ENCODE measurements at regions not wholly inside any gene's neighbourhood (a gene's known extent, or its start where the extent isn't known, plus 50 kb on each side); places are given as distances from the start of the nearest gene placed in this dataset.
"Not testable (repeated sequence)": the region's sequence is repeated elsewhere in the genome, so short reads cannot be mapped to it uniquely, and the experiment has no call there.

GRCh38 chr14:28635816-28636215 is 130.8 kb upstream of the FOXG1 start:
- 53 to 63% methylated on average over 2 of the region's 2 CpGs for WGBS, 2 donors
- H3K36me3 ChIP-seq (ENCODE audit: control insufficient read depth in 2 of 2, insufficient read depth in 2 of 2, low read length in 1 of 2); H3K9me3 ChIP-seq (ENCODE audit: control insufficient read depth in 2 of 2, insufficient read depth in 1 of 2, low read depth in 1 of 2, low read length in 1 of 2); H3K27me3 ChIP-seq (ENCODE audit: control insufficient read depth in 1 of 2, insufficient read depth in 2 of 2, low read length in 2 of 2); H3K27ac ChIP-seq (ENCODE audit: low read depth in 2 of 2, low read length in 1 of 2); H3K4me3 ChIP-seq (ENCODE audit: low read depth in 1 of 2, low read length in 2 of 2); H3K4me1 ChIP-seq (ENCODE audit: control insufficient read depth in 2 of 2, insufficient read depth in 2 of 2, low read length in 1 of 2): not testable (repeated sequence)

GRCh38 chr14:28641189-28641588 is 125.4 kb upstream of the FOXG1 start:
- not testable (repeated sequence) for H3K27ac ChIP-seq (ENCODE audit: low read depth in 2 of 2, low read length in 1 of 2); H3K27me3 ChIP-seq (ENCODE audit: control insufficient read depth in 1 of 2, insufficient read depth in 2 of 2, low read length in 2 of 2); H3K9me3 ChIP-seq (ENCODE audit: control insufficient read depth in 2 of 2, insufficient read depth in 1 of 2, low read depth in 1 of 2, low read length in 1 of 2); H3K36me3 ChIP-seq (ENCODE audit: control insufficient read depth in 2 of 2, insufficient read depth in 2 of 2, low read length in 1 of 2); H3K4me1 ChIP-seq (ENCODE audit: control insufficient read depth in 2 of 2, insufficient read depth in 2 of 2, low read length in 1 of 2); H3K4me3 ChIP-seq (ENCODE audit: low read depth in 1 of 2, low read length in 2 of 2)
- WGBS, 2 donors, result 78 to 88% methylated on average over 6 of the region's 6 CpGs

- Histone ChIP-seq H3K27me3 (ENCODE audit: control insufficient read depth in 1 of 2, insufficient read depth in 2 of 2, low read length in 2 of 2) (no peaks in the 10 kb centered on the region), H3K4me3 (ENCODE audit: low read depth in 1 of 2, low read length in 2 of 2) (no peak overlapping the region), H3K36me3 (ENCODE audit: control insufficient read depth in 2 of 2, insufficient read depth in 2 of 2, low read length in 1 of 2) (no peaks in the 10 kb centered on the region), H3K4me1 (ENCODE audit: control insufficient read depth in 2 of 2, insufficient read depth in 2 of 2, low read length in 1 of 2) (no peaks in the 10 kb centered on the region), H3K27ac (ENCODE audit: low read depth in 2 of 2, low read length in 1 of 2) (no peak overlapping the region), H3K9me3 (ENCODE audit: control insufficient read depth in 2 of 2, insufficient read depth in 1 of 2, low read depth in 1 of 2, low read length in 1 of 2) (no peaks in the 10 kb centered on the region)
- 69 to 71% methylated on average over 5 of the region's 5 CpGs for WGBS, 2 donors
These were observed 115.4 kb upstream of the FOXG1 start for GRCh38 chr14:28651148-28651547.

GRCh38 chr14:28652782-28653181 is 113.8 kb upstream of the FOXG1 start:
- Histone ChIP-seq H3K27ac (ENCODE audit: low read depth in 2 of 2, low read length in 1 of 2) (no peak overlapping the region), H3K4me1 (ENCODE audit: control insufficient read depth in 2 of 2, insufficient read depth in 2 of 2, low read length in 1 of 2) (no peaks in the 10 kb centered on the region), H3K9me3 (ENCODE audit: control insufficient read depth in 2 of 2, insufficient read depth in 1 of 2, low read depth in 1 of 2, low read length in 1 of 2) (no peaks in the 10 kb centered on the region), H3K27me3 (ENCODE audit: control insufficient read depth in 1 of 2, insufficient read depth in 2 of 2, low read length in 2 of 2) (no peaks in the 10 kb centered on the region), H3K36me3 (ENCODE audit: control insufficient read depth in 2 of 2, insufficient read depth in 2 of 2, low read length in 1 of 2) (no peaks in the 10 kb centered on the region), H3K4me3 (ENCODE audit: low read depth in 1 of 2, low read length in 2 of 2) (no peak overlapping the region)
- WGBS, 2 donors, result 19 to 24% methylated on average over 2 of the region's 2 CpGs

GRCh38 chr14:28653521-28653920 is 113.1 kb upstream of the FOXG1 start:
- Histone ChIP-seq H3K4me1 (ENCODE audit: control insufficient read depth in 2 of 2, insufficient read depth in 2 of 2, low read length in 1 of 2) (no peaks in the 10 kb centered on the region), H3K27me3 (ENCODE audit: control insufficient read depth in 1 of 2, insufficient read depth in 2 of 2, low read length in 2 of 2) (no peaks in the 10 kb centered on the region), H3K4me3 (ENCODE audit: low read depth in 1 of 2, low read length in 2 of 2) (no peak overlapping the region), H3K9me3 (ENCODE audit: control insufficient read depth in 2 of 2, insufficient read depth in 1 of 2, low read depth in 1 of 2, low read length in 1 of 2) (no peaks in the 10 kb centered on the region), H3K36me3 (ENCODE audit: control insufficient read depth in 2 of 2, insufficient read depth in 2 of 2, low read length in 1 of 2) (no peaks in the 10 kb centered on the region), H3K27ac (ENCODE audit: low read depth in 2 of 2, low read length in 1 of 2) (no peak overlapping the region)
- WGBS, 2 donors, result 69 to 82% methylated on average over 2 of the region's 2 CpGs

- 51 to 57% methylated on average over 1 of the region's 1 CpG for WGBS, 2 donors
- no peaks in the 10 kb centered on the region for H3K9me3 ChIP-seq (ENCODE audit: control insufficient read depth in 2 of 2, insufficient read depth in 1 of 2, low read depth in 1 of 2, low read length in 1 of 2)
- no peak overlapping the region for H3K4me3 ChIP-seq (ENCODE audit: low read depth in 1 of 2, low read length in 2 of 2)
- H3K4me1 ChIP-seq (ENCODE audit: control insufficient read depth in 2 of 2, insufficient read depth in 2 of 2, low read length in 1 of 2), result no peaks in the 10 kb centered on the region
- no peaks in the 10 kb centered on the region for H3K27me3 ChIP-seq (ENCODE audit: control insufficient read depth in 1 of 2, insufficient read depth in 2 of 2, low read length in 2 of 2)
- H3K27ac ChIP-seq (ENCODE audit: low read depth in 2 of 2, low read length in 1 of 2), result no peak overlapping the region
- H3K36me3 ChIP-seq (ENCODE audit: control insufficient read depth in 2 of 2, insufficient read depth in 2 of 2, low read length in 1 of 2), result no peaks in the 10 kb centered on the region
These were observed 109.8 kb upstream of the FOXG1 start for GRCh38 chr14:28656704-28657255.

- H3K27ac ChIP-seq (ENCODE audit: low read depth in 2 of 2, low read length in 1 of 2), result no peak overlapping the region
- H3K4me3 ChIP-seq (ENCODE audit: low read depth in 1 of 2, low read length in 2 of 2), result no peak overlapping the region
- no peaks in the 10 kb centered on the region for H3K27me3 ChIP-seq (ENCODE audit: control insufficient read depth in 1 of 2, insufficient read depth in 2 of 2, low read length in 2 of 2)
- WGBS, 2 donors, result 43 to 53% methylated on average over 5 of the region's 5 CpGs
- no peaks in the 10 kb centered on the region for H3K36me3 ChIP-seq (ENCODE audit: control insufficient read depth in 2 of 2, insufficient read depth in 2 of 2, low read length in 1 of 2)
- no peaks in the 10 kb centered on the region for H3K4me1 ChIP-seq (ENCODE audit: control insufficient read depth in 2 of 2, insufficient read depth in 2 of 2, low read length in 1 of 2)
- H3K9me3 ChIP-seq (ENCODE audit: control insufficient read depth in 2 of 2, insufficient read depth in 1 of 2, low read depth in 1 of 2, low read length in 1 of 2), result no peaks in the 10 kb centered on the region
These were observed 105.3 kb upstream of the FOXG1 start for GRCh38 chr14:28661171-28661772.

GRCh38 chr14:28666961-28667360 is 99.6 kb upstream of the FOXG1 start:
- H3K4me3 ChIP-seq (ENCODE audit: low read depth in 1 of 2, low read length in 2 of 2), result no peak overlapping the region
- no peaks in the 10 kb centered on the region for H3K9me3 ChIP-seq (ENCODE audit: control insufficient read depth in 2 of 2, insufficient read depth in 1 of 2, low read depth in 1 of 2, low read length in 1 of 2)
- WGBS, 2 donors, result 67 to 70% methylated on average over 2 of the region's 2 CpGs
- H3K36me3 ChIP-seq (ENCODE audit: control insufficient read depth in 2 of 2, insufficient read depth in 2 of 2, low read length in 1 of 2), result no peaks in the 10 kb centered on the region
- no peak overlapping the region for H3K27ac ChIP-seq (ENCODE audit: low read depth in 2 of 2, low read length in 1 of 2)
- H3K4me1 ChIP-seq (ENCODE audit: control insufficient read depth in 2 of 2, insufficient read depth in 2 of 2, low read length in 1 of 2), result no peaks in the 10 kb centered on the region
- no peaks in the 10 kb centered on the region for H3K27me3 ChIP-seq (ENCODE audit: control insufficient read depth in 1 of 2, insufficient read depth in 2 of 2, low read length in 2 of 2)

GRCh38 chr14:28671425-28671824 is 95.2 kb upstream of the FOXG1 start:
- Histone ChIP-seq H3K4me1 (ENCODE audit: control insufficient read depth in 2 of 2, insufficient read depth in 2 of 2, low read length in 1 of 2) (no peaks in the 10 kb centered on the region), H3K36me3 (ENCODE audit: control insufficient read depth in 2 of 2, insufficient read depth in 2 of 2, low read length in 1 of 2) (no peaks in the 10 kb centered on the region), H3K27ac (ENCODE audit: low read depth in 2 of 2, low read length in 1 of 2) (no peak overlapping the region), H3K4me3 (ENCODE audit: low read depth in 1 of 2, low read length in 2 of 2) (no peak overlapping the region), H3K9me3 (ENCODE audit: control insufficient read depth in 2 of 2, insufficient read depth in 1 of 2, low read depth in 1 of 2, low read length in 1 of 2) (no peaks in the 10 kb centered on the region), H3K27me3 (ENCODE audit: control insufficient read depth in 1 of 2, insufficient read depth in 2 of 2, low read length in 2 of 2) (no peaks in the 10 kb centered on the region)
- 26 to 34% methylated on average over 2 of the region's 2 CpGs for WGBS, 2 donors

GRCh38 chr14:28673056-28673455 is 93.5 kb upstream of the FOXG1 start:
- Histone ChIP-seq H3K4me1 (ENCODE audit: control insufficient read depth in 2 of 2, insufficient read depth in 2 of 2, low read length in 1 of 2) (no peaks in the 10 kb centered on the region), H3K9me3 (ENCODE audit: control insufficient read depth in 2 of 2, insufficient read depth in 1 of 2, low read depth in 1 of 2, low read length in 1 of 2) (no peaks in the 10 kb centered on the region), H3K27ac (ENCODE audit: low read depth in 2 of 2, low read length in 1 of 2) (no peak overlapping the region), H3K4me3 (ENCODE audit: low read depth in 1 of 2, low read length in 2 of 2) (no peak overlapping the region), H3K27me3 (ENCODE audit: control insufficient read depth in 1 of 2, insufficient read depth in 2 of 2, low read length in 2 of 2) (no peaks in the 10 kb centered on the region), H3K36me3 (ENCODE audit: control insufficient read depth in 2 of 2, insufficient read depth in 2 of 2, low read length in 1 of 2) (no peaks in the 10 kb centered on the region)
- WGBS, 2 donors, result 71 to 79% methylated on average over 4 of the region's 4 CpGs

Measured in esophagus (tissue), 2 donors.